ENCODE measurements at regions not wholly inside any gene's neighbourhood (a gene's known extent, or its start where the extent isn't known, plus 50 kb on each side); places are given as distances from the start of the nearest gene placed in this dataset.

- H3K9ac ChIP-seq (ENCODE audit: low read length): no peak overlapping the region
- H3K9me3 ChIP-seq (ENCODE audit: low read length): no peaks in the 10 kb centered on the region
- H3K4me3 ChIP-seq (ENCODE audit: low read length): no peak overlapping the region
- H4K20me1 ChIP-seq (ENCODE audit: insufficient read depth): no peaks in the 10 kb centered on the region
- H3K27me3 ChIP-seq (ENCODE audit: insufficient read depth, low read depth, low read length): no peaks in the 10 kb centered on the region
- no peak overlapping the region for H3K27ac ChIP-seq (ENCODE audit: low read length)
- H3K4me2 ChIP-seq (ENCODE audit: low read length): no peak overlapping the region
- H3K79me2 ChIP-seq (replicated peaks; ENCODE audit: insufficient read depth, low read length): no peaks in the 10 kb centered on the region
- no peaks in the 10 kb centered on the region for H3K36me3 ChIP-seq (ENCODE audit: insufficient read depth, low read length)
- TF ChIP-seq EP300 (conservative IDR thresholded peaks at IDR 0.05; ENCODE audit: poor library complexity, severe bottlenecking) (no peak), REST (IDR thresholded peaks at IDR 0.05; ENCODE audit: borderline replicate concordance) (no peak), MXI1 (conservative IDR thresholded peaks at IDR 0.05; ENCODE audit: poor library complexity, severe bottlenecking) (no peak), TAF1 (IDR thresholded peaks at IDR 0.05; ENCODE audit: low read depth) (no peak), EZH2 (IDR thresholded peaks at IDR 0.05; ENCODE audit: borderline replicate concordance, insufficient read depth, low read length, poor library complexity, severe bottlenecking) (no peak), RAD21 (conservative IDR thresholded peaks at IDR 0.05) (no peak), SMC3 (conservative IDR thresholded peaks at IDR 0.05; ENCODE audit: poor library complexity) (no peak), POLR2AphosphoS5 (IDR thresholded peaks at IDR 0.05) (no peak), CTCF (IDR thresholded peaks at IDR 0.05; ENCODE audit: poor library complexity, severe bottlenecking) (no peak)
- H2AFZ ChIP-seq (ENCODE audit: low read depth, low read length): no peak overlapping the region
- no peaks in the 10 kb centered on the region for H3F3A ChIP-seq (ENCODE audit: insufficient read depth, low read length, poor library complexity, severe bottlenecking)
- H3K9me2 ChIP-seq (ENCODE audit: insufficient read depth, low read length): no peaks in the 10 kb centered on the region
Observed at GRCh38 chr1:38657873-38658272, 201.7 kb downstream of the RRAGC start.

GRCh38 chr1:38657207-38657840, 202.2 kb downstream of the RRAGC start:
- no peak overlapping the region for H3K27ac ChIP-seq (ENCODE audit: low read length)
- no peaks in the 10 kb centered on the region for H3K9me3 ChIP-seq (ENCODE audit: low read length)
- H2AFZ ChIP-seq (ENCODE audit: low read depth, low read length): no peak overlapping the region
- no peak overlapping the region for H3K9ac ChIP-seq (ENCODE audit: low read length)
- H3K9me2 ChIP-seq (ENCODE audit: insufficient read depth, low read length): no peaks in the 10 kb centered on the region
- no peaks in the 10 kb centered on the region for H3K79me2 ChIP-seq (replicated peaks; ENCODE audit: insufficient read depth, low read length)
- no peaks in the 10 kb centered on the region for H3K36me3 ChIP-seq (ENCODE audit: insufficient read depth, low read length)
- H3K4me3 ChIP-seq (ENCODE audit: low read length): no peak overlapping the region
- no peak overlapping the region for H3K4me2 ChIP-seq (ENCODE audit: low read length)
- no peaks in the 10 kb centered on the region for H4K20me1 ChIP-seq (ENCODE audit: insufficient read depth)
- TF ChIP-seq REST (IDR thresholded peaks at IDR 0.05; ENCODE audit: borderline replicate concordance) (no peak), POLR2AphosphoS5 (IDR thresholded peaks at IDR 0.05) (no peak), RAD21 (conservative IDR thresholded peaks at IDR 0.05) (no peak), EZH2 (IDR thresholded peaks at IDR 0.05; ENCODE audit: borderline replicate concordance, insufficient read depth, low read length, poor library complexity, severe bottlenecking) (no peak), TAF1 (IDR thresholded peaks at IDR 0.05; ENCODE audit: low read depth) (no peak), SMC3 (conservative IDR thresholded peaks at IDR 0.05; ENCODE audit: poor library complexity) (no peak), EP300 (conservative IDR thresholded peaks at IDR 0.05; ENCODE audit: poor library complexity, severe bottlenecking) (no peak), MXI1 (conservative IDR thresholded peaks at IDR 0.05; ENCODE audit: poor library complexity, severe bottlenecking) (no peak), CTCF (IDR thresholded peaks at IDR 0.05; ENCODE audit: poor library complexity, severe bottlenecking) (no peak)
- H3K27me3 ChIP-seq (ENCODE audit: insufficient read depth, low read depth, low read length): no peaks in the 10 kb centered on the region
- H3F3A ChIP-seq (ENCODE audit: insufficient read depth, low read length, poor library complexity, severe bottlenecking): no peaks in the 10 kb centered on the region

All from neural cell (in vitro differentiated cells).